Activated T-helper 1 cell treated with anti-CD3 and anti-CD28 coated beads, Interleukin-2, amount 50 U/mL, for 16 hours (primary cell): ENCODE measurements at regions not wholly inside any gene's neighbourhood (a gene's known extent, or its start where the extent isn't known, plus 50 kb on each side); places are given as distances from the start of the nearest gene placed in this dataset.

ENCODE experiments used
- DNase-seq, 2 donors: peaks; one replicate each; pipeline ENCODE4 v3.0.0-alpha.2; 2020; ENCODE audit warnings: low read depth in 1 of 2, low spot score in 1 of 2

DNA sequence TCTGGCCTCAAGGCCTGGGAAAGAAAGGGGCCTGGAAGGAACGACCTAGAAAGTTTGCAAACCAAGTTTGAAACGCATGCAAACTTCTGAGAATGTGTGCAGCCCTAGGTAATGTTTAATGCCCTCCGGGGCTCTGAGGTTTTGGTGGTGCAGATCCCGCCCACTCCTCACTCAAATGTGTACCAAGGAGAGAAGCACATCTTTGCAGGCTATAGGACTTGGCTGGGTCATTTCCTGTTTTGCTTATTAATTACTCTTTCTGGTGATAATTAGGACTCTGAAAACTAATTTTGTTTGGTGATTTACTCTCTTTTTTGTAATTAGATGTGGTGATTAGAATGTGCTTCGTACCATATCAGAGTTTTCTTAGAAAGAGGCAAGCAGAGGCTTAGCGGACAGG, 625.9 kb upstream of the CADM1 start:
- DNase-seq, result no peak

DNA sequence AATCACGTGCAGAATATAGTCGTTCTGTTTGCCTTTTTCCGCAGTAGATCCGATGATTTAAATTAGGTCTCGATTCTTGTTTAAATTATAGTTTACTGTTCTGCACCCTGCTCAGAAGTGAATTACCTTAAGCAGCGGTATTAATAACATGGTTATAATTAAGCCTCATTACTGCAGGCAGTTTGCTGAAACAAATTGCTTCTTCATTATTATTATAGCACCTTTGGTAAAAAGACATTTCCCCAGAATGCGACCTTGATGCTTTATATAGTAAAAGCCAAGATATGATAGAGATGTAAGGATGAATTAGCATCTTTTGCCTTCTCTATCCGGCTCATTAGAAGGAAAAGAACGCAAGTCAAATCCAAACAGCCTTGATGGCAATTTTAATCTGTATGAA, 625.2 kb upstream of the CADM1 start:
- no peak for DNase-seq

- DNase-seq, result no peak
Observed at GRCh38 chr11:116126562-116126961, 622.3 kb upstream of the CADM1 start.

- DNase-seq, result no peak
Observed at GRCh38 chr11:116124922-116125714, 620.9 kb upstream of the CADM1 start.

- DNase-seq, result no peak
Observed at GRCh38 chr11:116123739-116124138, 619.5 kb upstream of the CADM1 start.

DNA sequence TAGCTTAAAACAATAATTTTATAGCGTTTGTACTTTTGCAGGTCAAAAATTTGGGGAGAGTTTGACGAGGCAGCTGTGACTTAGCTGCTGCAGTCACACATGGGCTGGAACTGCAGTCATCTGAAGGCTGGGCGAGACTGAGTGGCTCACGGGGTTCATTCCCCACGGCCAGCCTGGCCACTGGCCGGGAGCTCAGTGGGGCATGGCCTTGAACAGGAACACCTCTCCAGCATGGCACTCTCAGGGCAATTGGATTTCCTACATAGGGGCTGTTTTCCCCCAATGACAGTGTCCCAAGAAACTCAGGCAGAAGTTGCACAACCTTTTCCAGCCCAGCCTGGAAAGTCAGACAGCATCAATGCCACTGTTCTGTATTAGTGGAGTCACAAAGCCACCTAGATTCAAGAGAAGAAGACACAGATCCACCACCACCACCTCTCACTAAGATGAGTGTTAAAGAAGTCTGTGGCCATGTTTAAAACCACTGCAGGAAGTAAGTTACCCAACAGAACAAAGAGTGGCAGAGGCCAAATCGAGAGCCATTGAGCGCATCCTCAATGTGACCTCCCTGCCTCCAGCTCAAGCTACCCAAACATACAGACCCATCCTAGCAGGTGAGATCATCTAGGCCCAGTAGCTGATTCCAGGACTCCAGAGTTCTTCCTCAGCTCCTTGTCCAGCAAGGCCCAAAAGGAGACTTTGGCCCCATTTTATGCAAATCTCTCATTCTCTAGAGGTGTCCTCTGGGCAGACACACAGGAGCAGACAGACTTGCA, 618.7 kb upstream of the CADM1 start:
- no peak for DNase-seq

GRCh38 chr11:116119158-116119557, 614.9 kb upstream of the CADM1 start:
- DNase-seq, result no peak

GRCh38 chr11:116118138-116118470, 613.9 kb upstream of the CADM1 start:
- DNase-seq, result no peak

- DNase-seq, result no peak
Observed at GRCh38 chr11:116117331-116118137, 613.3 kb upstream of the CADM1 start.

DNA sequence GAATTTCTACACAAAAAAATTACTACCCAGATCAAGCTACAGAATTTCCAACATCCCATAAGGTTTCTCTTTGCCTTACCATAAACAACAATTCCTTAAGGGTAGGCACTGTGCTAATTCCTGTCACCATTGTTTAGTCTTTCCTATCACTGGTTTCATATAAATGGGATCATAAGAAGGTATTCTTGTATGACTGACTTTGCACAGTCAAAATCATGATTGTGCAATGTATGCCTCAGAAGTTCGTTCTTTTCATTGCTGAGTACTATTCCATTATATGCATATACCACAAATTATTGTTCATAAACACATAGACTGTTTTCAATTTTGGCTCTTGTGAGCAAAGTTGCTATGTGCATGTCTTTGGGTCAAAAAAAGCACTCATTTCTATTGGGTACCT, 611.6 kb upstream of the CADM1 start:
- DNase-seq, result no peak

DNA sequence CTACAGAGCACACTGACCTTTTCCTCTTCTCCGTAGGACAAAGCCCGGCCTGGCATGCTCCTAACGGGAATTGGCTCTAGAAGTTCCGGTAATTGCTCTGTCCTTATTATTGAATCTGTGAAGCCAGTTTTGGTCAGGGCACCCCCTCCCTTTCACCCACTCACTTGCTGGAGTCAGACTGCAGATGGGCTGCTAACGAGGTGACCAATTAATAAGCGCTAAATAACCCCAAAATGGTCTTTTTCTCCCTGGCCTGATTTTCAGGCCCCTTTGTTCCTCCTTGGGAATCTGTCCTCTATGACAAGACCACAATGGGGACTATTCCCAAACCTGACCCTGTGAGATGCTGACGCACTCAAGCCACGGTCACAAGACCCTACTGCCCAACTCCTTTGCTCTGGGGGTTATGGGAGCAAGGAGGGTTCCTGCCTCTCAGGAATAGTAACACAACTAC, 610.0 kb upstream of the CADM1 start:
- no peak for DNase-seq

- no peak for DNase-seq
Observed at GRCh38 chr11:116112087-116112935, 608.1 kb upstream of the CADM1 start.

- no peak for DNase-seq
Observed at GRCh38 chr11:116111546-116111945, 607.3 kb upstream of the CADM1 start.

DNA sequence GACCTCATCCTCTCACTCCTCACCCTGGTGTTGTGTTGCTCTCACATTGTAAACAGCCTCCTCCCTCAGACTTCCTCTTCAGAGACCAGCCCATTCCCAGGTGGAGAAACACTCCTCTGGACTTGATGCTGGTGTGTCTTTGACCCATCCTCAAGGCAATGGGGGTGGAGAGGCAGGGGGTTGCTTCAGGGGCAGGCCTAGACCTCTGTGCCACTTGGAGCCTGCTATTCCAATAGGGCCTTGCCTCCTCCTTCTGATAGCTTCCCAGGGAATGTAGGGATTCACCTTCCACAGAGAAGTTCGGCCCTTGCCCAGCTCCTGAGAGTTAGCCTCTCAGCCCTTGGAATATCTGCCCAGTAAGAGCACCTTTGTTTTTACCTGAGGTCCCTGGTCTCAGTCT, 606.6 kb upstream of the CADM1 start:
- DNase-seq, result no peak

DNA sequence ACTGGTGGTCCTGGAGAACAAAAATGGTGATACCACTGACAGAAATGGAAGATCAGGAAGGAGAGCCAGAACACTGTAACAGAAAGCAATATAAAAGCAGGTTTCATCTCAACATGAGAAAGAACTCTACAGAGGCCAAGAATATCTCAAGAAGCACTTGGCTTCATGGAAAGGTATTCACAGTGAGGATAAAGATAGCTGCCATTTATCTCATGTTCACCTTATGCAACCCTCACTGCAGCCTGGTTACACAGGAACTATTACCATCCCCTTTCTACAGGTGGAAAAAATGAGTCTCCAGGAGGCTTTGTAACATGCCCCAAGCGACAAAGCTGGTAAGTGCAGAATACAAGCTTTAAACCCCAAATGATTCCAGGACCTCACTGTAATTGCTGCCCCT, 606.1 kb upstream of the CADM1 start:
- DNase-seq, result no peak

GRCh38 chr11:116109228-116109627, 605.0 kb upstream of the CADM1 start:
- DNase-seq, result no peak

DNA sequence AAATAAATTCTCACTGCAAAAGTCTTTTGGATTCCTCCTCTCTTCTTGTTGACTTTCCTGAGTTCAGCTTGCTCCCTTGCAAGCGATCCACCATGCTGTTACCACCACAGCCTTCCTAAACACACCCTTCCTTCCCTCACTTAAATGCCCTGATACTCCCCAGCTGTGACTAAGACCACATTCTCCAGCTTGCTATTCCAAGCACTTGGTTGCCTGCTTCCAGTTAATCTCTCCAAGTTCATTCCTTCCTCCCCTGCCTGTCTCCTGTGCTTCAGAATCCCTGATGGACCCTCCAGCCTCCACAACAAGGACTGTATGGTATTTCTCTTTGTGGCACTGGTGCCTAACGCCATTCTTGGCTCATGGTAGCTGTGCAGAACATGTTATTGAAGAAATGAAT, 603.9 kb upstream of the CADM1 start:
- DNase-seq, result no peak

- DNase-seq, result no peak
Observed at GRCh38 chr11:116107229-116107628, 603.0 kb upstream of the CADM1 start.

GRCh38 chr11:116104498-116105174, 600.4 kb upstream of the CADM1 start:
- no peak for DNase-seq

DNA sequence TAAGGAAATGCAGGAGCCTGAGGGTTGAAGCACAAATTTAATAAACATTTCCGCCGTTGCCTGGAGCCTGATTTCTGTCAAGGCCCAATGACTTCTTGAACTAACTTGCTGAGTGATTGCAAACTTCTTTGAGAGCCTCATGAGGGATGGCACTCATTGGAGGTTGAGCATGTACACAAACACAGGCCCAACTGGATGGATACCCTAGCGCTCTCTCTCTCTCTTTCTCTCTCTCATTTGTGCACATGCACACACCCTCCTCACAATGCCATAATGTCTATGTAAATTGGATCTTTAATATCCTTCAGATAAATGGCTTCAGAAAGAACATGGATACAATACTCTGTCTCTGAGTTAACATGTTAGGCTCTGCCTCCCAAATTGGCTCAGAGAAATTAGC, 597.7 kb upstream of the CADM1 start:
- no peak for DNase-seq
